Chondrocyte (in vitro differentiated cells): ENCODE measurements at regions not wholly inside any gene's neighbourhood (a gene's known extent, or its start where the extent isn't known, plus 50 kb on each side); places are given as distances from the start of the nearest gene placed in this dataset.
"Not testable (repeated sequence)": the region's sequence is repeated elsewhere in the genome, so short reads cannot be mapped to it uniquely, and the experiment has no call there.

ENCODE experiments used
- DNase-seq: peaks from one replicate; pipeline ENCODE4 v3.0.0; 2021; ENCODE audit warnings: mixed read lengths, low spot score
- H3K27ac Mint-ChIP-seq: one replicate; pipeline ENCODE4 v1.8.0; 2021; ENCODE audit warnings: mild to moderate bottlenecking, moderate library complexity, mixed read lengths; ENCODE audit not compliant: unreplicated experiment
- H3K27me3 Mint-ChIP-seq: 2 replicates; pipeline ENCODE4 v1.8.0; 2021; ENCODE audit warnings: low read depth, mixed read lengths
- H3K36me3 Mint-ChIP-seq: 2 replicates; pipeline ENCODE4 v1.8.0; 2021; ENCODE audit warnings: low read depth, mixed read lengths
- H3K4me1 Mint-ChIP-seq: 2 replicates; pipeline ENCODE4 v1.8.0; 2021; ENCODE audit warnings: low read depth, mild to moderate bottlenecking, mixed read lengths
- H3K4me3 Mint-ChIP-seq: one replicate; pipeline ENCODE4 v1.8.0; 2021; ENCODE audit warnings: mild to moderate bottlenecking, moderate library complexity, mixed read lengths; ENCODE audit not compliant: unreplicated experiment
- H3K9me3 Mint-ChIP-seq: 2 replicates; pipeline ENCODE4 v1.8.0; 2021; ENCODE audit warnings: low read depth, mixed read lengths
- TF ChIP-seq, protein P1 (sequence below): fragments of 200-600 bp; sonication (generic); IDR thresholded peaks from 2 replicates; pipeline ENCODE4 v1.5.0; 2021; ENCODE audit warnings: antibody characterized with exemption, mild to moderate bottlenecking, moderate library complexity

GRCh38 chr15:26224266-26224665 is 361.1 kb upstream of the ATP10A start:
- no peaks in the 10 kb centered on the region for H3K36me3 Mint-ChIP-seq
- H3K4me1 Mint-ChIP-seq = no peaks in the 10 kb centered on the region
- TF ChIP-seq, protein P1, sequence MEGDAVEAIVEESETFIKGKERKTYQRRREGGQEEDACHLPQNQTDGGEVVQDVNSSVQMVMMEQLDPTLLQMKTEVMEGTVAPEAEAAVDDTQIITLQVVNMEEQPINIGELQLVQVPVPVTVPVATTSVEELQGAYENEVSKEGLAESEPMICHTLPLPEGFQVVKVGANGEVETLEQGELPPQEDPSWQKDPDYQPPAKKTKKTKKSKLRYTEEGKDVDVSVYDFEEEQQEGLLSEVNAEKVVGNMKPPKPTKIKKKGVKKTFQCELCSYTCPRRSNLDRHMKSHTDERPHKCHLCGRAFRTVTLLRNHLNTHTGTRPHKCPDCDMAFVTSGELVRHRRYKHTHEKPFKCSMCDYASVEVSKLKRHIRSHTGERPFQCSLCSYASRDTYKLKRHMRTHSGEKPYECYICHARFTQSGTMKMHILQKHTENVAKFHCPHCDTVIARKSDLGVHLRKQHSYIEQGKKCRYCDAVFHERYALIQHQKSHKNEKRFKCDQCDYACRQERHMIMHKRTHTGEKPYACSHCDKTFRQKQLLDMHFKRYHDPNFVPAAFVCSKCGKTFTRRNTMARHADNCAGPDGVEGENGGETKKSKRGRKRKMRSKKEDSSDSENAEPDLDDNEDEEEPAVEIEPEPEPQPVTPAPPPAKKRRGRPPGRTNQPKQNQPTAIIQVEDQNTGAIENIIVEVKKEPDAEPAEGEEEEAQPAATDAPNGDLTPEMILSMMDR = no peak
- H3K9me3 Mint-ChIP-seq = no peaks in the 10 kb centered on the region
- DNase-seq = no peak
- H3K27ac Mint-ChIP-seq = no peak overlapping the region
- no peaks in the 10 kb centered on the region for H3K27me3 Mint-ChIP-seq
- H3K4me3 Mint-ChIP-seq = no peak overlapping the region

DNA sequence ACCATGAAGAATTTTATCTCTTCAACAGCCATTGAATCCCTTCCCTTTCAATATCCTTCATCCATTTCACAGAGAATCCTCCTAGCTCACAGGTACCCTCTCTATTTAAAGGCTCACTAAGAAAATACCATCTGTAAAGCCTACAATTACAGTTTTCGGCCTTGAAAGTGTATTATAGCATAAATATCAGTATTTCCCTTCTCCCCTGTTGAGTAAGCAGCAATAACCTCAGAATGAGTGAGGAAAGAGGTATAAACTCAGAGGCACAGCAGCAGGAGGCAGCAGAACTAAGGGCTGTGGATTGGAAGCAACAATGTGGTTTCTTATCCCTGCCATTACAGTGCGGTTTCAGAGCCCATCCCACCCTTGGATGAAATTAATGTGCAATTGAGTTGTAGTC is 360.6 kb upstream of the ATP10A start:
- TF ChIP-seq, protein P1 = no peak
- Mint-ChIP-seq H3K4me1 (no peaks in the 10 kb centered on the region), H3K36me3 (no peaks in the 10 kb centered on the region), H3K4me3 (no peak overlapping the region), H3K9me3 (no peaks in the 10 kb centered on the region), H3K27me3 (no peaks in the 10 kb centered on the region), H3K27ac (no peak overlapping the region)
- no peak for DNase-seq

DNA sequence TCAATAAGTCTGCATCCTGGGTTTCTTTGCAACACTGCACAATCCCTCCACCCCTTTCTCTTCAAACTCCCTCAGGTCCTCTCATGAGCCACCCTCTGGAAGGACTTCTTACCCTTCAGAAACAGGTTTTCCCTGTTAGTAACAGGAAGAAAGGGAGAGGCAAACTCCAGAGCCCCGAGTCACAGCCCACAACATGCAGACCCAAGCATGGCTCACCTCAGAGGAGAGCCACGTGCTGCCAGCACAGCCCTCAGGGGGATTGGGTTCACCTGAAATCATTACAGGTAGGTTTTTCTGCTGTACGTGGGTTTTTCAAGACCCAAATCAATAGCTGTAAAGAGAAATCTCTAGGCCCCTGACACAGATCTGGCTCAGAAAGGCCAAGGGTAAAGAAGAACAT is 359.7 kb upstream of the ATP10A start:
- Mint-ChIP-seq H3K36me3 (no peaks in the 10 kb centered on the region), H3K27me3 (no peaks in the 10 kb centered on the region), H3K4me3 (no peak overlapping the region), H3K27ac (no peak overlapping the region), H3K4me1 (no peaks in the 10 kb centered on the region), H3K9me3 (no peaks in the 10 kb centered on the region)
- DNase-seq = no peak
- TF ChIP-seq, protein P1 = no peak

DNA sequence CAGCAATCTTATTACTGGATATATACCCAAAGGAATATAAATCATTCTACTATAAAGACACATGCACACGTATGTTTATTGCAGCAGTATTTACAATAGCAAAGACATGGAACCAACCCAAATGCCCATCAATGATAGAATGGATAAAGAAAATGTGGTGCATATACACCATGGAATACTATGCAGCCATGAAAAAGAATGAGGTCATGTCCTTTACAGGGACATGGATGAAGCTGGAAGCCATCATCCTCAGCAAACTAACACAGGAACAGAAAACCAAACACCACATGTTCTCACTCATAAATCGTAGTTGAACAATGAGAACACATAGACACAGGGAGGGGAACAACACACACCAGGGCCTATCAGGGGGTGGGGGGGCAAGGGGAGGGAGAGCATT is 353.9 kb upstream of the ATP10A start:
- H3K27me3 Mint-ChIP-seq, H3K4me3 Mint-ChIP-seq, H3K4me1 Mint-ChIP-seq, H3K36me3 Mint-ChIP-seq, H3K9me3 Mint-ChIP-seq, DNase-seq, H3K27ac Mint-ChIP-seq: not testable (repeated sequence)

- Mint-ChIP-seq H3K4me1 (no peaks in the 10 kb centered on the region), H3K36me3 (no peaks in the 10 kb centered on the region), H3K27me3 (peaks cover 3% of the 10 kb centered on the region), H3K27ac (no peak overlapping the region), H3K4me3 (no peak overlapping the region), H3K9me3 (peaks cover 3% of the 10 kb centered on the region)
- no peak for DNase-seq
- TF ChIP-seq, protein P1 = no peak
Observed at GRCh38 chr15:26214290-26214689, 351.2 kb upstream of the ATP10A start.

GRCh38 chr15:26213427-26213826 is 350.3 kb upstream of the ATP10A start:
- Mint-ChIP-seq H3K27me3 (peaks cover 3% of the 10 kb centered on the region), H3K4me3 (no peak overlapping the region), H3K27ac (no peak overlapping the region), H3K9me3 (peaks cover 3% of the 10 kb centered on the region), H3K4me1 (no peaks in the 10 kb centered on the region), H3K36me3 (no peaks in the 10 kb centered on the region)
- TF ChIP-seq, protein P1 = no peak
- DNase-seq = no peak
